Stimulated activated CD4-positive, alpha-beta T cell treated with anti-CD3 and anti-CD28 coated beads, Interleukin-1b, Interleukin-23, amount 100 ng/mL, for 48 hours (primary cell): ENCODE measurements at regions not wholly inside any gene's neighbourhood (a gene's known extent, or its start where the extent isn't known, plus 50 kb on each side); places are given as distances from the start of the nearest gene placed in this dataset.
"Not testable (repeated sequence)": the region's sequence is repeated elsewhere in the genome, so short reads cannot be mapped to it uniquely, and the experiment has no call there.

Source experiments
- DNase-seq: peaks from one replicate; pipeline ENCODE4 v3.0.0-alpha.2; 2020

DNA sequence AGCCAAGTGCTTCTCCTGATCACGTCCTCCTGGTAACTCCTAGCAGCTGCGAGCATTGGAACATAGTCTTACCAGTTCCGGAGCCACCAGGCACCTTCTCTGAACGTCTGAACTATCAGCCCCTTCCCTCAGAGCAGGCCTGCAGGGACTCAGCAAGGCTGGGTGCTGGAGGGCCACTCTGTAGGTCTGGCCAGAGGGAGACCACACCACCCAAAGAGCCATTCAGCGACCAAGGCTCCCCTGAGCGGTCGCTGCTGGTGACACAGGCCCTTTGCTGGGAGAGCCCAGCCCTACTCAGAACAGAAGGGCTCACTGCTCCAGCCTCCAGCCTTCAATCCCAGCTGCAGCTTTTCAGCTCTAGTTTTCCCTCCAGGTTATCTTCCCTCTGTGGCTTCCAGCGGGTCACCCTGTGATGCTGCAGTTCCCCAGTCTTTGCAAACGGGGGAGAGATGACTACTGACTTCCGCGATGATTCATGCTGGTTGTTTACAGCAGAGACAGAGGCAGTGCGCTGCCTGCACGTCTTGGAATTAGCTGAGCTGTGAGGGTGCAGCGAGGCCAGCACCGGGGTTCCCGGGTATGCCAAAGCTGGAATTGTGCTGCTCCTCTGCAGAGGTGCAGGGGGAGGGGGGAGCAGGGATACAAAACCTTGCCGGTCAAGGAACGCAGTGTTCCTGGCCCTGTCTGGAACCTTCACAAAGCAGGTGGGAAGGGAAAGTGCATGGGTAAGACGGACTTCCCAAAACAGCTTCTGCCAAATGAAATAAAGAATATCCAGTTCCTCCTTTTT is 161.4 kb downstream of the LY86 start:
- peak; percentile 66 for DNase-seq

DNA sequence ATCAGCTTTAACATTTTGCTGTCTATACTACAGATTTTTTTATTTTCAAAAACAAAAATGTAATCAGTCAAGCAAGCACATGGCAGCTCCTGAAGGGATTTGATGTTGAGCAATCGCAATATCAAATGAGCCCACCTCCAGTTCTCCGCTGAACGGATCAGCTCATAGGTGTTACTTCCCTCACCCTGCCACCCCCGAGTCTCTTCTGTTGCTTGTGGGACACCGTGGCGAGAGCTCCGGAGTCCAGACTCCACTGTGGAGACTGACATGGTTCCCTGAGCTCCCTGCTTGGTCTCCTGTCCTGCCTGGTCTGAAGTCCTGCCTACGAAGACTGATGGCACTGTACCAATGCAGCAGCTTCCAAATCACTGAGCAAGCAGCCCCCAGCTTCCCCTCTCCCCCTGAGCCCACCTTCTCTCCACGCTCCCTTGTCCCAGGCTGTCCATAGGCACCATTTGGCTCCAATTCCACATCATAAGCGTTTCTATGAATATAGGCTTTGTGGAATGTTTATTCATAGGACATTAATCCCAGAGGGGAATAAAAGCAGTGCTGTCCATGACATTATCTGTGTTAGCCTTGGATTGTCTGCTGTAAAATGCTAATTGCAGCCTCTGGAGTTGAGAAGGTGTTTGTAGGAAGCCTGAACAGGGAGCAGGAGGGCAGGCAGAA is 162.2 kb downstream of the LY86 start:
- DNase-seq, result no peak

GRCh38 chr6:6751266-6751596 is 162.7 kb downstream of the LY86 start:
- no peak for DNase-seq

GRCh38 chr6:6751619-6752023 is 163.1 kb downstream of the LY86 start:
- DNase-seq, result peak; percentile 16

- no peak for DNase-seq
Measured at GRCh38 chr6:6752129-6752528, 163.6 kb downstream of the LY86 start.

GRCh38 chr6:6753301-6753700 is 164.8 kb downstream of the LY86 start:
- no peak for DNase-seq

GRCh38 chr6:6756526-6756925 is 168.0 kb downstream of the LY86 start:
- no peak for DNase-seq

- DNase-seq, result no peak
Measured at GRCh38 chr6:6758546-6758914, 170.0 kb downstream of the LY86 start.

DNA sequence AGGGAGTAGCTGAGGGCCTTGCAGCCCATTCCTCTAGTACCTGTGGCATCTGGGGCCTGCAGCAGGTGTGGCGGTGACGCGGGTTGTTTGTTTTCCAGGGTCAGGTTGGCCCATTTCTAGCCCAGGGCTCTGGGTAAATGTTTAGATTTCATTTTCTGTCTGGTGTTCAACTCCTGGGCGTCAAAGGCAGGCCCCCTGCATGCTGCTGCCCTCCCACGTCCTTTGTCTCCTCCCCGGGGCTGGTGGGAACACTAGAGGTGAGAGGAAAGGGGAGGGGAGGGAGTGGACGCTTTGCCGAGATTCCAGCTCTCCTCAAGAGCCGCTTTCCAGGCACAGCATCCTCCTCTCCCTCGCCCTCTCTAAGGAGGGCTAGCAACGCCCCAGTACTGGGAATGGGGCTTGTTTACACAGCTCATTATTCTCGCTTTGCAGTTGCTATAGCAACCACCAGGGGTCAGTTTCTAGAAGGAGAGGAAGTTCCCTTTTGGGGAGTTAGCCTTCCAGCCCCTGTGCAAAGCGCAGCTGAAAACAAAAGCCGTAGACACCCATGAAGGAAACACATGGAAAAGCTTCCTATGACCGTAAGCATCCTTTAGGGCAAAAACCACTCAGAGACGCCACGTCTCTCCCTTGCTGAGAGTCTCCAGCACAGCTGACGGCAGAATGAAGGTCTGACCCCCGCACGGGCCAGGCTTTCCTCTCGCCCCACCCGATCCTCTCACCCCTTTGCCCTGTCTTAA is 170.6 kb downstream of the LY86 start:
- DNase-seq, result no peak

- no peak for DNase-seq
Measured at GRCh38 chr6:6760002-6760401, 171.5 kb downstream of the LY86 start.

DNA sequence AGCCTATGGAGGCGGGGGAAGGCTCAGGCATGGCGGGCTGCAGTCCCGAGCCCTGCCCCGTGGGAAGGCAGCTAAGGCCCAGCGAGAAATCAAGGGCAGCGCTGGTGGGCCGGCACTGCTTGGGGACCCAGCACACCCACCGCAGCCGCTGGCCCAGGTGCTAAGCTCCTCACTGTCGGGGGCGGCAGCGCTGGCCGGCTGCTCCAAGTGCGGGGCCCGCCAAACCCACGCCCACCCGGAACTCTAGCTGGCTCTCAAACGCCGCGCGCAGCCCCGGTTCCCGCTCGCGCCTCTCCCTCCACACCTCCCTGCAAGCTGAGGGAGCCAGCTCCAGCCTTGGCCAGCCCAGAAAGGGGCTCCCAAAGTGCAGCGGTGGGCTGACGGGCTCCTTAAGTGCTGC is 174.0 kb downstream of the LY86 start:
- DNase-seq, result not testable (repeated sequence)

DNA sequence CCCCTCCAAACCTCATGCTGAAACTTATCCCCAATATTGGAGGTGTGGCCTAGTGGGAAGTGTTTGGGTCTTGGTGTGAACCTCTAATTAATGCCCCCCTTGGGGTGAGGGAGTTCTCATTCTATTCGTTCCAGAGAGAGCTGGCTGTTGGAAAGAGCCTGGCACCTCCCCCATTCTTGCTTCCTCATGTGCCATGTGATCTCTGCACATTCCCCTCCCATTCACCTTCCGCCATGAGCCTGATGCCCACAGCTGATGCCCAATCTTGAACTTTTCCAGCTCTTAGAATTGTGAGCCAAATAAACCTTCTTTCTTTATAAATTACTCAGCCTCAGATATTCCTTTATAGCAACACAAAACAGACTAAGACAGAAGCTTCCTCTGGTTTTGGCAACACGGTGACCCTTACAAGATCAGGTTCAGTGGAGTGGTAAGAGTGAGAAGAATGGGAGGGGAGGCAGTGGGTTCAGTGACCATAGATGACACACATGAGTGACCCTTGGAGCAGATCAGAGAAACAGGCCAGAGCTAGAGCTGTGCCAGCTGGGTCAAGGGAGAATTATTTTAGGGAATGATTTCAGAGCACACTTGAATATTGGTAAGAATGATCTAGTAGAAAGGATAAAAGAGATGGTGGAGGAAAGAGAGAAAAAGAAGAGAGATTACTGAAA is 176.4 kb downstream of the LY86 start:
- DNase-seq, result no peak

DNA sequence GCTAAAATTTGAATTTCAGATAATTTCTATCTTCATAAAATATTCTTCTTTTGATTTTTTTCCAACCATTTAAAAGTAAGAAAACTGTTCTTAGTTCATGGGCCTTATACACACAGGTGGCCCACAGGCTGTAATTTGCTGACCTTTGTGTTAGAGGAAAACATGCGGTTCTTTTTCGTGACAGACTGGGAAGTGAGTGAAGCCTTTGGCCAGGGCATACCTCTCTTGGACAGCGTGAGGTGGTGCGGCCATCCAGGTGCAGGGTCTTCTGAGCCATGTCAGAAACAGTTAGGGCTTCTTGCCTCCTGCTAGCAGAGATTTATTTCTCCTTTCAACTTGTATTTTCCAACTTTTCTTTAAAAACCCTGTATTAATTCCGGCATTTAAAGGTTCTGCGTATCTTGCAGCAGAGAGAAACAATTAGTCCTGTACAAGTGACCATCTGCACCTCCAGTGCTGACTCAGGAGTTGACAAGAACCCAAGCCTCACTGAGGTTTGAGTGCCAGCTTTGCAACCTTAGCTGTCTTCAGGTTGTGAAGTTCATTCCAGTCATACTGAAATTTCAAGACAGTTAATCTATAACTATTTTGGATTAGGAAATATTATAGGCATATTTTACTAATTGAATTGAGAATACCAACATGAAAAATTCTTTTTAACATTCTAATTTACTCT is 177.8 kb downstream of the LY86 start:
- no peak for DNase-seq

- DNase-seq, result no peak
Measured at GRCh38 chr6:6769466-6769865, 180.9 kb downstream of the LY86 start.

GRCh38 chr6:6771224-6771945 is 182.9 kb downstream of the LY86 start:
- DNase-seq, result no peak

GRCh38 chr6:6771964-6772363 is 183.4 kb downstream of the LY86 start:
- no peak for DNase-seq

GRCh38 chr6:6772751-6773150 is 184.2 kb downstream of the LY86 start:
- no peak for DNase-seq

- no peak for DNase-seq
Measured at GRCh38 chr6:6775074-6775473, 186.6 kb downstream of the LY86 start.

DNA sequence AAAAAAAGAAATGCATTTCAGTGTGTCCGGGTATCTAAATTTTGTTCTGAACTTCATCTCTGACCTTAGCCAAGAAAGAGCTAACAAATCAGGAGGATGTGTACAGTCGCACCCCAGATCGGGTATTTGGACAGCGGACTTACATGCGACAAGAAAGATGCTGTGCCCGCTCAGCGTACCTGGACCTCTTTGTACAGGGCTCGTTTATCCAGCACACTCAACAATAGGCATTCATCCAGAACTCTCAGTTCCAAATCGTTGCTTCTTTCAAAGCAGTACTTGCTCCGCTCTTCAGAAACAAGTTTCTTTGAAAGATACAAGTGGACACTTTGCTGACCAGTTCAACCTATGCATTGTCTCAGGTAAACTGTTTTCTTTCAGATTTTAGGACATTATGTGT is 191.7 kb downstream of the LY86 start:
- no peak for DNase-seq

- no peak for DNase-seq
Measured at GRCh38 chr6:6781172-6781872, 192.8 kb downstream of the LY86 start.

DNA sequence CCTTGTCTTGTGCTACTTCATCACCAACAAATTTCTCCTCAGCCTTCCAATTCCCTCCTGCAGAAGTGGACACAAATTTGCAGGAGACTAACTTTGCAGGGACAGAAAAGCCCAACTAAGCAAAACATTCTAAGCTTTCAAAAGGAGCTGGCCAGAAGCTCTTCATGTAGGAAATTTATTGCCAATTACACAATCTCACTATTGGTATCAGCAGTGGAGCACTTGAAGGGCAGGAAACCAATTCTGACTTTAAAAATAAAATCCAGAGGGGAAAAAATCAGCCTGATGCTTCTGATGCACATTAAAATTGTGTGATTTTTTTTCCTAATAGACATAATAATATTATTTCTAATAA is 193.3 kb downstream of the LY86 start:
- no peak for DNase-seq

- no peak for DNase-seq
Measured at GRCh38 chr6:6783721-6784120, 195.2 kb downstream of the LY86 start.
